Left colon (tissue), 2 donors: ENCODE measurements at regions not wholly inside any gene's neighbourhood (a gene's known extent, or its start where the extent isn't known, plus 50 kb on each side); places are given as distances from the start of the nearest gene placed in this dataset.
"Not testable (repeated sequence)": the region's sequence is repeated elsewhere in the genome, so short reads cannot be mapped to it uniquely, and the experiment has no call there.

Experiments used
- ATAC-seq: fragments of 200-7000 bp; cut with Tn5 transposase; one replicate; pipeline ENCODE4 v1.9.1; 2020; ENCODE audit warnings: mild to moderate bottlenecking, moderate library complexity
- DNase-seq, 2 donors: peaks; one replicate each; pipeline ENCODE4 v3.0.0-alpha.2; 2020
- intact Hi-C, 2 donors: fragments of 100-400 bp; cut with DNase I in 1 of 2; cut with micrococcal nuclease in 1 of 2; formaldehyde crosslinking; loops; one replicate each; pipeline versions ENCODE4 v1.11.2 to v1.14.0; 2022; cut with DNase I, micrococcal nuclease
- donor health status: DM: no; HTN: no; CAD: no.
- donor health status: DM: yes; HTN: yes; CAD: no.

- ATAC-seq (no peak), DNase-seq (no peak)
- intact Hi-C loops, result no loop called here
Observed at GRCh38 chr4:96355414-96355813, 515.5 kb downstream of the PDHA2 start.

- intact Hi-C loops, result no loop called here
- DNase-seq, result no peak
- no peak for ATAC-seq
Observed at GRCh38 chr4:96356591-96357370, 516.9 kb downstream of the PDHA2 start.

- ATAC-seq, result no peak
- DNase-seq, result no peak
- intact Hi-C loops, result no loop called here
Observed at GRCh38 chr4:96366632-96367031, 526.7 kb downstream of the PDHA2 start.

GRCh38 chr4:96375367-96375766 is 535.5 kb downstream of the PDHA2 start:
- no peak for DNase-seq
- intact Hi-C loops, result no loop called here
- ATAC-seq, result peak; percentile 37

GRCh38 chr4:96379524-96379923 is 539.6 kb downstream of the PDHA2 start:
- intact Hi-C loops, result no loop called here
- ATAC-seq (no peak), DNase-seq (no peak)

GRCh38 chr4:96380106-96380505 is 540.2 kb downstream of the PDHA2 start:
- no peak for DNase-seq
- no peak for ATAC-seq
- intact Hi-C loops, result no loop called here

- DNase-seq (no peak), ATAC-seq (no peak)
- intact Hi-C loops, result no loop called here
Observed at GRCh38 chr4:96383349-96383748, 543.5 kb downstream of the PDHA2 start.

- DNase-seq (no peak), ATAC-seq (no peak)
- intact Hi-C loops, result no loop called here
Observed at GRCh38 chr4:96389770-96390169, 549.9 kb downstream of the PDHA2 start.

- no peak for ATAC-seq
- intact Hi-C loops, result no loop called here
- no peak for DNase-seq
Observed at GRCh38 chr4:96390404-96390803, 550.5 kb downstream of the PDHA2 start.

GRCh38 chr4:96395747-96396146 is 555.9 kb downstream of the PDHA2 start:
- no peak for ATAC-seq
- no peak for DNase-seq
- intact Hi-C loops, result no loop called here

- ATAC-seq, result no peak
- no peak for DNase-seq
- intact Hi-C loops, result no loop called here
Observed at GRCh38 chr4:96406742-96407141, 566.8 kb downstream of the PDHA2 start.

GRCh38 chr4:96407225-96407624 is 567.3 kb downstream of the PDHA2 start:
- no peak for DNase-seq
- intact Hi-C loops, result no loop called here

GRCh38 chr4:96407738-96408463 is 568.0 kb downstream of the PDHA2 start:
- ATAC-seq, result peak; percentile 85
- intact Hi-C loops, result no loop called here
- DNase-seq, result no peak

More at GRCh38 chr4:96407225-96407624, 567.3 kb downstream of the PDHA2 start:
- no peak for ATAC-seq

GRCh38 chr4:96414853-96415252 is 575.0 kb downstream of the PDHA2 start:
- DNase-seq, intact Hi-C loops, ATAC-seq: not testable (repeated sequence)

GRCh38 chr4:96429657-96430056 is 589.8 kb downstream of the PDHA2 start:
- no peak for DNase-seq
- intact Hi-C loops, result no loop called here
- ATAC-seq, result peak; percentile 11

GRCh38 chr4:96431094-96431493 is 591.2 kb downstream of the PDHA2 start:
- intact Hi-C loops, result no loop called here
- ATAC-seq, result no peak
- DNase-seq, result no peak

- intact Hi-C loops, result no loop called here
- DNase-seq (no peak), ATAC-seq (no peak)
Observed at GRCh38 chr4:96448315-96448872, 608.5 kb downstream of the PDHA2 start.

- ATAC-seq (no peak), DNase-seq (no peak)
- intact Hi-C loops, result no loop called here
Observed at GRCh38 chr4:96455045-96455720, 615.3 kb downstream of the PDHA2 start.

GRCh38 chr4:96458031-96458430 is 618.1 kb downstream of the PDHA2 start:
- intact Hi-C loops, DNase-seq, ATAC-seq: not testable (repeated sequence)

- no peak for ATAC-seq
- intact Hi-C loops, result no loop called here
- no peak for DNase-seq
Observed at GRCh38 chr4:96459105-96459504, 619.2 kb downstream of the PDHA2 start.
